ENCODE measurements at regions not wholly inside any gene's neighbourhood (a gene's known extent, or its start where the extent isn't known, plus 50 kb on each side); places are given as distances from the start of the nearest gene placed in this dataset.

GRCh38 chr3:65110661-65111060, 422.9 kb upstream of the ADAMTS9 start:
- TF ChIP-seq, protein P1, sequence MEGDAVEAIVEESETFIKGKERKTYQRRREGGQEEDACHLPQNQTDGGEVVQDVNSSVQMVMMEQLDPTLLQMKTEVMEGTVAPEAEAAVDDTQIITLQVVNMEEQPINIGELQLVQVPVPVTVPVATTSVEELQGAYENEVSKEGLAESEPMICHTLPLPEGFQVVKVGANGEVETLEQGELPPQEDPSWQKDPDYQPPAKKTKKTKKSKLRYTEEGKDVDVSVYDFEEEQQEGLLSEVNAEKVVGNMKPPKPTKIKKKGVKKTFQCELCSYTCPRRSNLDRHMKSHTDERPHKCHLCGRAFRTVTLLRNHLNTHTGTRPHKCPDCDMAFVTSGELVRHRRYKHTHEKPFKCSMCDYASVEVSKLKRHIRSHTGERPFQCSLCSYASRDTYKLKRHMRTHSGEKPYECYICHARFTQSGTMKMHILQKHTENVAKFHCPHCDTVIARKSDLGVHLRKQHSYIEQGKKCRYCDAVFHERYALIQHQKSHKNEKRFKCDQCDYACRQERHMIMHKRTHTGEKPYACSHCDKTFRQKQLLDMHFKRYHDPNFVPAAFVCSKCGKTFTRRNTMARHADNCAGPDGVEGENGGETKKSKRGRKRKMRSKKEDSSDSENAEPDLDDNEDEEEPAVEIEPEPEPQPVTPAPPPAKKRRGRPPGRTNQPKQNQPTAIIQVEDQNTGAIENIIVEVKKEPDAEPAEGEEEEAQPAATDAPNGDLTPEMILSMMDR (conservative IDR thresholded peaks at IDR 0.05; ENCODE audit: low read depth in 2 of 2): no peak
- no peak for TF ChIP-seq CREB1 (CRISPR knock-in tag; IDR thresholded peaks at IDR 0.05; ENCODE audit: low read depth)
